ENCODE measurements at regions not wholly inside any gene's neighbourhood (a gene's known extent, or its start where the extent isn't known, plus 50 kb on each side); places are given as distances from the start of the nearest gene placed in this dataset.

- H3K9ac ChIP-seq (ENCODE audit: low read length) = no peak overlapping the region
- no peaks in the 10 kb centered on the region for H3K27me3 Mint-ChIP-seq (ENCODE audit: low read depth, unreplicated experiment)
- H3K36me3 ChIP-seq (ENCODE audit: insufficient read depth, low read length) = no peaks in the 10 kb centered on the region
- H3K9me3 ChIP-seq (ENCODE audit: insufficient read depth, low read depth, low read length) = no peaks in the 10 kb centered on the region
- H3K27ac Mint-ChIP-seq (ENCODE audit: unreplicated experiment) = no peak overlapping the region
- H3K4me3 Mint-ChIP-seq (ENCODE audit: unreplicated experiment) = no peak overlapping the region
- H2AFZ ChIP-seq (ENCODE audit: low read depth, low read length) = no peak overlapping the region
- H3K4me3 ChIP-seq (ENCODE audit: insufficient read depth, low read depth, low read length) = no peak overlapping the region
- H4K20me1 ChIP-seq (ENCODE audit: insufficient read depth, low read length) = no peaks in the 10 kb centered on the region
- H3K27me3 ChIP-seq (ENCODE audit: insufficient read depth, low read length) = no peaks in the 10 kb centered on the region
- H3K79me2 ChIP-seq (ENCODE audit: insufficient read depth, low read length) = no peaks in the 10 kb centered on the region
- H3K4me1 ChIP-seq (ENCODE audit: insufficient read depth, low read length) = no peaks in the 10 kb centered on the region
- FAIRE-seq (no peak), DNase-seq (ENCODE audit: low read depth) (no peak)
- no peak overlapping the region for H3K27ac ChIP-seq (ENCODE audit: low read depth, low read length)
- TF ChIP-seq CTCF (IDR thresholded peaks at IDR 0.05; ENCODE audit: insufficient read depth, low read depth, low read length) (no peak), EZH2 (IDR thresholded peaks at IDR 0.05; ENCODE audit: insufficient read depth, low read length) (no peak)
- no peaks in the 10 kb centered on the region for H3K9me3 Mint-ChIP-seq (ENCODE audit: unreplicated experiment)
- H3K4me1 Mint-ChIP-seq (ENCODE audit: low read depth, unreplicated experiment) = peaks cover 2% of the 10 kb centered on the region
- no peak overlapping the region for H3K4me2 ChIP-seq (ENCODE audit: low read length)
- H3K36me3 Mint-ChIP-seq (ENCODE audit: low read depth, unreplicated experiment) = no peaks in the 10 kb centered on the region
These were observed 187.8 kb downstream of the DEPDC1B start for GRCh38 chr5:60512117-60512516.

- no peak for FAIRE-seq
- DNase-seq (ENCODE audit: low read depth) = no peak
- H3K9me3 ChIP-seq (ENCODE audit: insufficient read depth, low read depth, low read length) = no peaks in the 10 kb centered on the region
- no peaks in the 10 kb centered on the region for H3K9me3 Mint-ChIP-seq (ENCODE audit: unreplicated experiment)
- H3K27me3 ChIP-seq (ENCODE audit: insufficient read depth, low read length) = no peaks in the 10 kb centered on the region
- H3K4me1 Mint-ChIP-seq (ENCODE audit: low read depth, unreplicated experiment) = peaks cover 2% of the 10 kb centered on the region
- H3K4me1 ChIP-seq (ENCODE audit: insufficient read depth, low read length) = no peaks in the 10 kb centered on the region
- H3K27me3 Mint-ChIP-seq (ENCODE audit: low read depth, unreplicated experiment) = no peaks in the 10 kb centered on the region
- H3K4me3 ChIP-seq (ENCODE audit: insufficient read depth, low read depth, low read length) = no peak overlapping the region
- H3K79me2 ChIP-seq (ENCODE audit: insufficient read depth, low read length) = no peaks in the 10 kb centered on the region
- H3K27ac Mint-ChIP-seq (ENCODE audit: unreplicated experiment) = no peak overlapping the region
- no peak overlapping the region for H3K4me2 ChIP-seq (ENCODE audit: low read length)
- no peak overlapping the region for H3K27ac ChIP-seq (ENCODE audit: low read depth, low read length)
- no peaks in the 10 kb centered on the region for H4K20me1 ChIP-seq (ENCODE audit: insufficient read depth, low read length)
- TF ChIP-seq CTCF (IDR thresholded peaks at IDR 0.05; ENCODE audit: insufficient read depth, low read depth, low read length) (no peak), EZH2 (IDR thresholded peaks at IDR 0.05; ENCODE audit: insufficient read depth, low read length) (no peak)
- no peaks in the 10 kb centered on the region for H3K36me3 Mint-ChIP-seq (ENCODE audit: low read depth, unreplicated experiment)
- H3K4me3 Mint-ChIP-seq (ENCODE audit: unreplicated experiment) = no peak overlapping the region
- H3K36me3 ChIP-seq (ENCODE audit: insufficient read depth, low read length) = no peaks in the 10 kb centered on the region
- H2AFZ ChIP-seq (ENCODE audit: low read depth, low read length) = no peak overlapping the region
- no peak overlapping the region for H3K9ac ChIP-seq (ENCODE audit: low read length)
These were observed 189.3 kb downstream of the DEPDC1B start for GRCh38 chr5:60510663-60511062.

- TF ChIP-seq CTCF (IDR thresholded peaks at IDR 0.05; ENCODE audit: insufficient read depth, low read depth, low read length) (no peak), EZH2 (IDR thresholded peaks at IDR 0.05; ENCODE audit: insufficient read depth, low read length) (no peak)
- FAIRE-seq = no peak
- no peaks in the 10 kb centered on the region for H3K27me3 Mint-ChIP-seq (ENCODE audit: low read depth, unreplicated experiment)
- H3K36me3 Mint-ChIP-seq (ENCODE audit: low read depth, unreplicated experiment) = no peaks in the 10 kb centered on the region
- H3K9me3 Mint-ChIP-seq (ENCODE audit: unreplicated experiment) = no peaks in the 10 kb centered on the region
- Histone ChIP-seq H3K9me3 (ENCODE audit: insufficient read depth, low read depth, low read length) (no peaks in the 10 kb centered on the region), H2AFZ (ENCODE audit: low read depth, low read length) (no peak overlapping the region), H3K4me2 (ENCODE audit: low read length) (no peak overlapping the region), H3K79me2 (ENCODE audit: insufficient read depth, low read length) (no peaks in the 10 kb centered on the region), H3K36me3 (ENCODE audit: insufficient read depth, low read length) (no peaks in the 10 kb centered on the region), H3K27ac (ENCODE audit: low read depth, low read length) (no peak overlapping the region), H3K4me3 (ENCODE audit: insufficient read depth, low read depth, low read length) (no peak overlapping the region), H3K27me3 (ENCODE audit: insufficient read depth, low read length) (no peaks in the 10 kb centered on the region), H3K9ac (ENCODE audit: low read length) (no peak overlapping the region), H4K20me1 (ENCODE audit: insufficient read depth, low read length) (no peaks in the 10 kb centered on the region), H3K4me1 (ENCODE audit: insufficient read depth, low read length) (no peaks in the 10 kb centered on the region)
- H3K27ac Mint-ChIP-seq (ENCODE audit: unreplicated experiment) = no peak overlapping the region
- DNase-seq (ENCODE audit: low read depth) = no peak
- peaks cover 2% of the 10 kb centered on the region for H3K4me1 Mint-ChIP-seq (ENCODE audit: low read depth, unreplicated experiment)
- H3K4me3 Mint-ChIP-seq (ENCODE audit: unreplicated experiment) = no peak overlapping the region
These were observed 189.9 kb downstream of the DEPDC1B start for GRCh38 chr5:60510049-60510448.
